CD4-positive, alpha-beta T cell treated with Interleukin-12 subunit alpha and Interleukin-12 subunit beta, for 1 hour (primary cell): ENCODE measurements at regions not wholly inside any gene's neighbourhood (a gene's known extent, or its start where the extent isn't known, plus 50 kb on each side); places are given as distances from the start of the nearest gene placed in this dataset.
"Not testable (repeated sequence)": the region's sequence is repeated elsewhere in the genome, so short reads cannot be mapped to it uniquely, and the experiment has no call there.

ENCODE experiments used
- DNase-seq: peaks from one replicate; pipeline ENCODE4 v3.0.0-alpha.2; 2020

GRCh38 chr3:104316118-104316517 is 1050.6 kb upstream of the ALCAM start:
- no peak for DNase-seq

- no peak for DNase-seq
Observed at GRCh38 chr3:104323226-104323625, 1043.5 kb upstream of the ALCAM start.

GRCh38 chr3:104347291-104347690 is 1019.4 kb upstream of the ALCAM start:
- DNase-seq: no peak

GRCh38 chr3:104349836-104350235 is 1016.9 kb upstream of the ALCAM start:
- no peak for DNase-seq

- DNase-seq: no peak
Observed at GRCh38 chr3:104353951-104354350, 1012.8 kb upstream of the ALCAM start.

- DNase-seq: no peak
Observed at GRCh38 chr3:104359546-104359945, 1007.2 kb upstream of the ALCAM start.

GRCh38 chr3:104360038-104360437 is 1006.7 kb upstream of the ALCAM start:
- no peak for DNase-seq

- not testable (repeated sequence) for DNase-seq
Observed at GRCh38 chr3:104361748-104362147, 1005.0 kb upstream of the ALCAM start.

GRCh38 chr3:104362319-104362718 is 1004.4 kb upstream of the ALCAM start:
- no peak for DNase-seq

- no peak for DNase-seq
Observed at GRCh38 chr3:104367000-104367399, 999.7 kb upstream of the ALCAM start.

GRCh38 chr3:104368760-104369159 is 997.9 kb upstream of the ALCAM start:
- DNase-seq: no peak

GRCh38 chr3:104385421-104385820 is 981.3 kb upstream of the ALCAM start:
- no peak for DNase-seq

- DNase-seq: no peak
Observed at GRCh38 chr3:104388619-104389018, 978.1 kb upstream of the ALCAM start.

- no peak for DNase-seq
Observed at GRCh38 chr3:104392327-104392726, 974.4 kb upstream of the ALCAM start.

GRCh38 chr3:104396974-104397669 is 969.6 kb upstream of the ALCAM start:
- no peak for DNase-seq

GRCh38 chr3:104397713-104398112 is 969.0 kb upstream of the ALCAM start:
- no peak for DNase-seq

GRCh38 chr3:104402902-104403301 is 963.8 kb upstream of the ALCAM start:
- DNase-seq: no peak

GRCh38 chr3:104411757-104412156 is 955.0 kb upstream of the ALCAM start:
- DNase-seq: no peak

- DNase-seq: no peak
Observed at GRCh38 chr3:104412608-104413580, 953.8 kb upstream of the ALCAM start.

GRCh38 chr3:104428337-104428925 is 938.3 kb upstream of the ALCAM start:
- DNase-seq: no peak

- DNase-seq: no peak
Observed at GRCh38 chr3:104429727-104430126, 937.0 kb upstream of the ALCAM start.

GRCh38 chr3:104436506-104436905 is 930.2 kb upstream of the ALCAM start:
- no peak for DNase-seq

- no peak for DNase-seq
Observed at GRCh38 chr3:104437131-104437750, 929.5 kb upstream of the ALCAM start.
